Hematopoietic multipotent progenitor cell treated with erythropoietin and hydrocortisone succinate and interleukin-3 and kit ligand, for 6 days (in vitro differentiated cells): ENCODE measurements at regions not wholly inside any gene's neighbourhood (a gene's known extent, or its start where the extent isn't known, plus 50 kb on each side); places are given as distances from the start of the nearest gene placed in this dataset.
"Not testable (repeated sequence)": the region's sequence is repeated elsewhere in the genome, so short reads cannot be mapped to it uniquely, and the experiment has no call there.

ENCODE experiments used
- DNase-seq: peaks from one replicate; pipeline ENCODE4 v3.0.0-alpha.2; 2015

- not testable (repeated sequence) for DNase-seq
Observed at GRCh38 chr5:5831622-5832021, 409.1 kb downstream of the ICE1 start.

GRCh38 chr5:5828619-5829018 lies 406.1 kb downstream of the ICE1 start:
- DNase-seq = no peak

GRCh38 chr5:5826911-5827310 lies 404.4 kb downstream of the ICE1 start:
- DNase-seq = no peak

- DNase-seq = no peak
Observed at GRCh38 chr5:5822729-5823257, 400.3 kb downstream of the ICE1 start.

GRCh38 chr5:5816960-5817359 lies 394.5 kb downstream of the ICE1 start:
- DNase-seq = no peak

- DNase-seq = no peak
Observed at GRCh38 chr5:5813441-5813840, 391.0 kb downstream of the ICE1 start.

GRCh38 chr5:5810461-5810860 lies 388.0 kb downstream of the ICE1 start:
- DNase-seq = no peak

GRCh38 chr5:5805916-5806315 lies 383.4 kb downstream of the ICE1 start:
- DNase-seq = no peak

- DNase-seq = no peak
Observed at GRCh38 chr5:5804478-5805233, 382.2 kb downstream of the ICE1 start.

GRCh38 chr5:5800801-5801761 lies 378.6 kb downstream of the ICE1 start:
- DNase-seq = no peak

GRCh38 chr5:5799826-5800225 lies 377.3 kb downstream of the ICE1 start:
- no peak for DNase-seq

- DNase-seq = no peak
Observed at GRCh38 chr5:5799229-5799628, 376.8 kb downstream of the ICE1 start.

GRCh38 chr5:5798462-5798861 lies 376.0 kb downstream of the ICE1 start:
- no peak for DNase-seq

- DNase-seq = no peak
Observed at GRCh38 chr5:5798041-5798440, 375.6 kb downstream of the ICE1 start.

- DNase-seq = no peak
Observed at GRCh38 chr5:5795074-5795771, 372.7 kb downstream of the ICE1 start.

- no peak for DNase-seq
Observed at GRCh38 chr5:5794118-5794560, 371.7 kb downstream of the ICE1 start.

GRCh38 chr5:5793242-5794117 lies 371.0 kb downstream of the ICE1 start:
- DNase-seq = no peak

- DNase-seq = no peak
Observed at GRCh38 chr5:5792106-5792505, 369.6 kb downstream of the ICE1 start.

GRCh38 chr5:5788793-5789192 lies 366.3 kb downstream of the ICE1 start:
- DNase-seq = no peak

GRCh38 chr5:5787373-5787772 lies 364.9 kb downstream of the ICE1 start:
- no peak for DNase-seq

- DNase-seq = no peak
Observed at GRCh38 chr5:5784101-5784500, 361.6 kb downstream of the ICE1 start.

GRCh38 chr5:5783021-5783420 lies 360.5 kb downstream of the ICE1 start:
- DNase-seq = no peak
